SK-N-SH (cell line): ENCODE measurements at regions not wholly inside any gene's neighbourhood (a gene's known extent, or its start where the extent isn't known, plus 50 kb on each side); places are given as distances from the start of the nearest gene placed in this dataset.

Experiments
- CTCF ChIA-PET: fragments of 300-600, 350-600 bp; formaldehyde crosslinking; extraction: SDS; loops from one replicate; lab custom pipeline; 2021; lab: Yijun Ruan, JAX
- POLR2A ChIA-PET: fragments of 350-600 bp; sonication (Branson Sonifier 250); formaldehyde crosslinking; extraction: SDS; loops from one replicate; lab custom pipeline; 2020; ENCODE audit warnings: antibody characterized with exemption, inconsistent platforms; lab: Yijun Ruan, JAX
- DNase-seq: peaks from one replicate; pipeline ENCODE4 v3.0.0; 2012
- H2AFZ ChIP-seq: fragments of 200-600 bp; sonication (generic); 2 replicates; pipeline ENCODE4 v1.8.1; 2016; ENCODE audit warnings: antibody characterized with exemption, mild to moderate bottlenecking, low read depth
- H3F3A ChIP-seq: fragments of 200-600 bp; sonication (generic); replicated peaks from 2 replicates; pipeline ENCODE3; 2016; ENCODE audit warnings: antibody characterized with exemption, mild to moderate bottlenecking; ENCODE audit not compliant: insufficient read depth
- H3K27ac ChIP-seq, 2 experiments: fragments of 200-500 bp in 1 of 2; fragments of 200-600 bp in 1 of 2; sonication (Bioruptor generic) in 1 of 2; sonication (generic), shearing (Covaris generic) in 1 of 2; 2 replicates each; pipeline versions ENCODE4 v1.5.1 to v1.6.1; 2014 to 2016; ENCODE audit warnings: low read depth in 2 of 2, inconsistent platforms in 1 of 2, low read length in 1 of 2, mild to moderate bottlenecking in 1 of 2, mixed read lengths in 1 of 2
- H3K27me3 ChIP-seq: fragments of 200-600 bp; sonication (generic), shearing (Covaris generic); 2 replicates; pipeline ENCODE4 v1.6.1; 2016; ENCODE audit warnings: mixed run types; ENCODE audit not compliant: insufficient read depth
- H3K36me3 ChIP-seq, 2 experiments: fragments of 200-500 bp in 1 of 2; fragments of 200-600 bp in 1 of 2; sonication (Bioruptor generic) in 1 of 2; sonication (generic) in 1 of 2; replicated peaks in 1 of 2; 2 replicates each; pipeline versions ENCODE3 to v1.5.1; 2014 to 2016; ENCODE audit warnings: low read length in 1 of 2, mild to moderate bottlenecking in 1 of 2; ENCODE audit not compliant: insufficient read depth in 2 of 2, control insufficient read depth in 1 of 2
- H3K4me1 ChIP-seq, 2 experiments: fragments of 200-500 bp in 1 of 2; fragments of 200-600 bp in 1 of 2; sonication (Bioruptor generic) in 1 of 2; sonication (generic), shearing (Covaris generic) in 1 of 2; 2 replicates each; pipeline versions ENCODE4 v1.5.1 to v1.6.1; 2014 to 2016; ENCODE audit warnings: low read depth in 1 of 2, low read length in 1 of 2, mixed run types in 1 of 2; ENCODE audit not compliant: insufficient read depth in 2 of 2, control insufficient read depth in 1 of 2
- H3K4me2 ChIP-seq: fragments of 200-600 bp; sonication (generic), shearing (Covaris generic); 2 replicates; pipeline ENCODE4 v1.6.1; 2017; ENCODE audit warnings: mixed run types
- H3K4me3 ChIP-seq, 2 experiments: fragments of 200-500 bp in 1 of 2; fragments of 200-600 bp in 1 of 2; sonication (Bioruptor generic) in 1 of 2; sonication (generic), shearing (Covaris generic) in 1 of 2; 2 replicates each; pipeline versions ENCODE4 v1.5.1 to v1.8.1; 2014 to 2016; ENCODE audit warnings: low read depth in 2 of 2, inconsistent platforms in 1 of 2, low read length in 1 of 2, mild to moderate bottlenecking in 1 of 2, mixed read lengths in 1 of 2, moderate library complexity in 1 of 2
- H3K79me2 ChIP-seq: fragments of 200-600 bp; sonication (generic); 2 replicates; pipeline ENCODE4 v1.8.1; 2017; ENCODE audit warnings: mild to moderate bottlenecking; ENCODE audit not compliant: insufficient read depth
- H3K9ac ChIP-seq: fragments of 200-600 bp; sonication (generic); 2 replicates; pipeline ENCODE4 v1.6.1; 2017; ENCODE audit warnings: mixed run types
- H3K9me2 ChIP-seq: fragments of 200-600 bp; sonication (generic); 2 replicates; pipeline ENCODE4 v1.6.1; 2017; ENCODE audit warnings: mixed run types
- H3K9me3 ChIP-seq: fragments of 200-600 bp; sonication (generic); 2 replicates; pipeline ENCODE4 v1.6.1; 2017; ENCODE audit warnings: mixed run types, mild to moderate bottlenecking, moderate library complexity
- H4K20me1 ChIP-seq: fragments of 200-600 bp; sonication (generic); 2 replicates; pipeline ENCODE4 v1.6.1; 2017; ENCODE audit warnings: mild to moderate bottlenecking, mixed run types; ENCODE audit not compliant: insufficient read depth
- EZH2phosphoT487 ChIP-seq: fragments of 200-600 bp; sonication (generic); IDR thresholded peaks from 2 replicates; pipeline ENCODE4 v1.6.1; 2017; ENCODE audit warnings: low read depth, mixed run types, mild to moderate bottlenecking, antibody characterized with exemption, moderate library complexity, borderline replicate concordance
- GATA2 ChIP-seq: sonication (generic); formaldehyde crosslinking; IDR thresholded peaks from 2 replicates; pipeline ENCODE4 v1.5.0; 2020; ENCODE audit warnings: mild to moderate bottlenecking, missing genetic modification reagents
- JUND ChIP-seq: IDR thresholded peaks from 2 replicates; pipeline ENCODE4 v1.4.0; 2012
- MEF2A ChIP-seq: IDR thresholded peaks from 2 replicates; pipeline ENCODE4 v1.4.0; 2012; ENCODE audit warnings: low read depth, borderline replicate concordance
- RFX5 ChIP-seq: IDR thresholded peaks from 2 replicates; pipeline ENCODE4 v1.6.1; 2012; ENCODE audit warnings: mild to moderate bottlenecking, improper control_type of control experiment, low read length
- SIN3A ChIP-seq: IDR thresholded peaks from 2 replicates; pipeline ENCODE4 v1.6.1; 2012; ENCODE audit warnings: low read depth, mild to moderate bottlenecking, low read length, moderate library complexity, borderline replicate concordance
- TAF1 ChIP-seq: IDR thresholded peaks from 2 replicates; pipeline ENCODE4 v1.6.1; 2012; ENCODE audit warnings: low read depth, mild to moderate bottlenecking, low read length, moderate library complexity, borderline replicate concordance
- TCF12 ChIP-seq: IDR thresholded peaks from 2 replicates; pipeline ENCODE4 v1.4.0; 2012
- WGBS: methylation state at CpG from one replicate; pipeline ENCODE4 v1.1.6; 2017; ENCODE audit warnings: low lambda C conversion rate; 5-methylcytosine and 5-hydroxymethylcytosine counted together
- TF ChIP-seq, protein P1 (sequence below): IDR thresholded peaks from 2 replicates; pipeline ENCODE4 v1.4.0; 2012; ENCODE audit warnings: low read depth
- TF ChIP-seq, protein P2 (sequence below): IDR thresholded peaks from 2 replicates; pipeline ENCODE4 v1.6.1; 2012; ENCODE audit warnings: mild to moderate bottlenecking, low read depth, low read length, moderate library complexity
- TF ChIP-seq, protein P3 (sequence below): fragments of 150-350 bp; IDR thresholded peaks from 2 replicates; pipeline ENCODE4 v1.6.1; 2017; ENCODE audit warnings: antibody characterized with exemption, low read length, low read depth, borderline replicate concordance

DNA sequence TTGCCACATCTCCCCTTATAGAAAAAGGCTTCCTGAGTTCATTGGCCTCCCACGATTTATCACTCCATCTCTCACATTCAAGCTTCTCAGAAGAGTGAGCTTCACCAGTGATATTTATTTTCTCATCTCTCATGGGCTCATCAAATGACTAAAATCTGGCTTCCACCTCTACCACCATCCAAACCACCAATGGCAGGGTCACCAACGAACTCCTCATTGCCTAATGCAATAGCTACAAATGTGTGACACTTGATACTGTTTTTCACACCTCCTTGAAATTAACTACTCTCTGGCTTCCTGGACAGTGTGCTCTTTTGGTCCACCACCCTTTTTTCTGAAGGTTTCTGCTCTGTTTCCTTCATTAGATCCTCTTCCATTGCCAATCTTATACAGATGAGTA lies 129.0 kb downstream of the SH2D1A start:
- H3K27me3 ChIP-seq: no peaks in the 10 kb centered on the region
- ChIA-PET CTCF (no interaction called here), POLR2A (no interaction called here)
- no peaks in the 10 kb centered on the region for H3F3A ChIP-seq
- no peak for DNase-seq
- H3K4me2 ChIP-seq: no peak overlapping the region
- H3K79me2 ChIP-seq: no peaks in the 10 kb centered on the region
- H3K4me1 ChIP-seq: no peaks in the 10 kb centered on the region
- H3K27ac ChIP-seq: no peak overlapping the region
- no peak overlapping the region for H2AFZ ChIP-seq
- TF ChIP-seq MEF2A (no peak), GATA2 (CRISPR knock-in tag) (no peak), RFX5 (no peak)
- TF ChIP-seq, protein P1, sequence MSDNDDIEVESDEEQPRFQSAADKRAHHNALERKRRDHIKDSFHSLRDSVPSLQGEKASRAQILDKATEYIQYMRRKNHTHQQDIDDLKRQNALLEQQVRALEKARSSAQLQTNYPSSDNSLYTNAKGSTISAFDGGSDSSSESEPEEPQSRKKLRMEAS: no peak
- TF ChIP-seq, protein P2, sequence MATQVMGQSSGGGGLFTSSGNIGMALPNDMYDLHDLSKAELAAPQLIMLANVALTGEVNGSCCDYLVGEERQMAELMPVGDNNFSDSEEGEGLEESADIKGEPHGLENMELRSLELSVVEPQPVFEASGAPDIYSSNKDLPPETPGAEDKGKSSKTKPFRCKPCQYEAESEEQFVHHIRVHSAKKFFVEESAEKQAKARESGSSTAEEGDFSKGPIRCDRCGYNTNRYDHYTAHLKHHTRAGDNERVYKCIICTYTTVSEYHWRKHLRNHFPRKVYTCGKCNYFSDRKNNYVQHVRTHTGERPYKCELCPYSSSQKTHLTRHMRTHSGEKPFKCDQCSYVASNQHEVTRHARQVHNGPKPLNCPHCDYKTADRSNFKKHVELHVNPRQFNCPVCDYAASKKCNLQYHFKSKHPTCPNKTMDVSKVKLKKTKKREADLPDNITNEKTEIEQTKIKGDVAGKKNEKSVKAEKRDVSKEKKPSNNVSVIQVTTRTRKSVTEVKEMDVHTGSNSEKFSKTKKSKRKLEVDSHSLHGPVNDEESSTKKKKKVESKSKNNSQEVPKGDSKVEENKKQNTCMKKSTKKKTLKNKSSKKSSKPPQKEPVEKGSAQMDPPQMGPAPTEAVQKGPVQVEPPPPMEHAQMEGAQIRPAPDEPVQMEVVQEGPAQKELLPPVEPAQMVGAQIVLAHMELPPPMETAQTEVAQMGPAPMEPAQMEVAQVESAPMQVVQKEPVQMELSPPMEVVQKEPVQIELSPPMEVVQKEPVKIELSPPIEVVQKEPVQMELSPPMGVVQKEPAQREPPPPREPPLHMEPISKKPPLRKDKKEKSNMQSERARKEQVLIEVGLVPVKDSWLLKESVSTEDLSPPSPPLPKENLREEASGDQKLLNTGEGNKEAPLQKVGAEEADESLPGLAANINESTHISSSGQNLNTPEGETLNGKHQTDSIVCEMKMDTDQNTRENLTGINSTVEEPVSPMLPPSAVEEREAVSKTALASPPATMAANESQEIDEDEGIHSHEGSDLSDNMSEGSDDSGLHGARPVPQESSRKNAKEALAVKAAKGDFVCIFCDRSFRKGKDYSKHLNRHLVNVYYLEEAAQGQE: no peak
- no peaks in the 10 kb centered on the region for H3K36me3 ChIP-seq
- WGBS: 7% methylated on average over 2 of the region's 2 CpGs
- no peaks in the 10 kb centered on the region for H3K9me3 ChIP-seq
- no peak overlapping the region for H3K4me3 ChIP-seq
- no peaks in the 10 kb centered on the region for H3K9me2 ChIP-seq
- H3K9ac ChIP-seq: no peak overlapping the region
- no peaks in the 10 kb centered on the region for H4K20me1 ChIP-seq

DNA sequence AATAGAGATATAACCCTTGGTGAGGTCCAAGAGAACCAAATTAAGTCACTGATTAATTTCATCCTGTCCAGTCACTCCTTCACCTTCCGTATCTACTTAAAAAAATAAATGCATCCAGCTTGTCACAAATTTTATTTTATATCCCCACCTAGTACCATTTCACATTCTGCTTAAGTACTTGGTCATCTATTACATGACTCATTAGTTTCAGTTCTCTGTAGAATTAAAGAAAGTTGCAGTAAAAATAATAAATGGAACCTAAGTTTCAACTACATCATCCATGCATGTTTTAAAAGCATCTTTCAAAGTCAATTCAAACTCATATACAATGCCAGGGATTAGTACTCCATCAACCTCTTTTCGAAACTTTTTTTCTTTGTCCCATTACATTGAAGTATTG lies 130.2 kb downstream of the SH2D1A start:
- Histone ChIP-seq H3K27ac (no peak overlapping the region), H2AFZ (no peak overlapping the region), H3F3A (no peaks in the 10 kb centered on the region), H3K27me3 (no peaks in the 10 kb centered on the region), H3K9me3 (no peaks in the 10 kb centered on the region), H3K4me1 (no peaks in the 10 kb centered on the region), H4K20me1 (no peaks in the 10 kb centered on the region), H3K9me2 (no peaks in the 10 kb centered on the region), H3K79me2 (no peaks in the 10 kb centered on the region), H3K36me3 (no peaks in the 10 kb centered on the region), H3K4me2 (no peak overlapping the region), H3K9ac (no peak overlapping the region), H3K4me3 (no peak overlapping the region)
- ChIA-PET CTCF (no interaction called here), POLR2A (no interaction called here)
- WGBS: 15% methylated on average over 2 of the region's 2 CpGs
- DNase-seq: no peak
- TF ChIP-seq JUND (no peak), SIN3A (no peak), TAF1 (no peak), TCF12 (no peak), EZH2phosphoT487 (no peak)
- TF ChIP-seq, protein P3, sequence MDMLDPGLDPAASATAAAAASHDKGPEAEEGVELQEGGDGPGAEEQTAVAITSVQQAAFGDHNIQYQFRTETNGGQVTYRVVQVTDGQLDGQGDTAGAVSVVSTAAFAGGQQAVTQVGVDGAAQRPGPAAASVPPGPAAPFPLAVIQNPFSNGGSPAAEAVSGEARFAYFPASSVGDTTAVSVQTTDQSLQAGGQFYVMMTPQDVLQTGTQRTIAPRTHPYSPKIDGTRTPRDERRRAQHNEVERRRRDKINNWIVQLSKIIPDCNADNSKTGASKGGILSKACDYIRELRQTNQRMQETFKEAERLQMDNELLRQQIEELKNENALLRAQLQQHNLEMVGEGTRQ: no peak
